ENCODE measurements at regions not wholly inside any gene's neighbourhood (a gene's known extent, or its start where the extent isn't known, plus 50 kb on each side); places are given as distances from the start of the nearest gene placed in this dataset.
"Not testable (repeated sequence)": the region's sequence is repeated elsewhere in the genome, so short reads cannot be mapped to it uniquely, and the experiment has no call there.

GRCh38 chr1:181260994-181261393 is 172.5 kb downstream of the IER5 start:
- no peak for DNase-seq

- DNase-seq = no peak
Observed at GRCh38 chr1:181262069-181262468, 173.6 kb downstream of the IER5 start.

DNA sequence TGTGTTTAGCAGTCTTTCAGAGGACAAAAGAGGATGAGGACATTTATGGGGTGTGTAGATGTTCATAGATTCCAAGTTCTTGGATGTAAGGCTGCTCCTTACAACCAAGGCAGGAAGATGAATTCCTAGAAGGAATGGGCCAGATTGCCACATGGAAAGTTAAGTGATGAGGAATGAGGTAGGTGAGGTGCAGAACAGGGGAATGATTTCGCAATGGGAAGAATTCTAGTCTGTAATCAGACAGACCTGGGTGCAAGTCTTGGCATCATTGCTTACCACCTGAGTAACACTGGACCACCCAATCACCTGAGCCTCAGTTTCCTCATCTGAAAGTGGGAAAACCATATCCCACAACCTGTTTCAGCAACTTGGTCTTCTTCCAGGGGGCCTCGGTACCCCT is 174.9 kb downstream of the IER5 start:
- DNase-seq = no peak

GRCh38 chr1:181264821-181265220 is 176.3 kb downstream of the IER5 start:
- DNase-seq = no peak

- DNase-seq = no peak
Observed at GRCh38 chr1:181284978-181285377, 196.5 kb downstream of the IER5 start.

- DNase-seq = no peak
Observed at GRCh38 chr1:181295217-181295616, 188.1 kb upstream of the CACNA1E start.

DNA sequence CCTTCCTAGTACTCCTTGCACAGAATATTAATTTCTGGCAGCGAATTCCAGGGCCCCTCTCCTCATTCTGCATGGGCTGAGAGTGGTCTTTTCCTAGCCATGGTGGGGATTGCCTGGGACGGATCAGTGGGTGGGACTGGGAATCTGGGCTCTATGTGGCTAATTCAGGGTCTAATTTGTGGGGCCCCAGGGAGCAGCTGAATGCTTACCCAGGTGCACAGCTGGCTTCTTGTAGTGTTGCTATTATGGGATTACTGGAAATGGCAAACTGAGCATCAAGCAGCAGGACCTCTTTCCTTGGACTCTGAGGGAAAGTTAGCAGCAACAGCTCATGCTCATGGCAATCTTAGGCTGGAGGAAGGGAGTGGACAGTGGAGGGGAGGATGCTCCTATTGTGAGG is 187.1 kb upstream of the CACNA1E start:
- DNase-seq = no peak

DNA sequence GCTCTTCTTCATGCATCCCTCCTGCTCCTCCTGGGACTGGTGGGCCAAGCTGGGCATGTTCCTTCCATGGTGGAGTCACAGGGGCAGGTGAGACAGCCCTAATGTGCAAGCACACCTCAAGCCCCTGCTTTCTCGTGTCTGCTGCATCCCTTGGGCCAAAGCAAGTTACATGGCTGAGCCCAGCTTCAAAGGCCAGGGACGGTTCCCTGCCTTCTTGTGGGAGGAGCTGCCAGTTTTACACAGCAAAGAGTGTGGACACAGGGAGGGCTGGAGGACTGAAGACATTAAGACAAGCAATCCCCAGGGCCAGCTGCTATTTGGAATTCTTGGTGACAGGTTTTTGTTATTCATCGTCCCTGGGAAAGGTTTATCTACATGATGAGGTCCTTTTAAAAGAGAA is 175.2 kb upstream of the CACNA1E start:
- no peak for DNase-seq

- no peak for DNase-seq
Observed at GRCh38 chr1:181310560-181310959, 172.8 kb upstream of the CACNA1E start.

DNA sequence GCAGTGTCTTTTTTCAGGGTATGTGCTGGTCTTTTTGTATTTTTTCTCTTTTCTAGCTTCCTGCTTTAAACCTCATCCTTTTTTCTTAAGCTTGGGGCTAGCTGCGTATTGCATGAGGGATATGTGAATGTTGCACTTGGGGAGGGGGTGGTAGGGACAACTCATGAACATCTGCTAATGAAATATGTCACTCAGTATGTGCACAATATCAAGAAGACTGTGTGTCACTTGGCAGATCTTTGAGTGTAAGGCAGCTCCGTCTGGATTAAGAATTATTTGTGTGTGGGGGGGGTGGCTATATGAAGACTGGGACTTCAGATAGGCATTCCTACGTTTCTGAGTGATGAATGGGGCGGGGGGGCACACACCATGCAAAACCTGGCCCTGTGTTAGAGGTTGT is 170.4 kb upstream of the CACNA1E start:
- no peak for DNase-seq

DNA sequence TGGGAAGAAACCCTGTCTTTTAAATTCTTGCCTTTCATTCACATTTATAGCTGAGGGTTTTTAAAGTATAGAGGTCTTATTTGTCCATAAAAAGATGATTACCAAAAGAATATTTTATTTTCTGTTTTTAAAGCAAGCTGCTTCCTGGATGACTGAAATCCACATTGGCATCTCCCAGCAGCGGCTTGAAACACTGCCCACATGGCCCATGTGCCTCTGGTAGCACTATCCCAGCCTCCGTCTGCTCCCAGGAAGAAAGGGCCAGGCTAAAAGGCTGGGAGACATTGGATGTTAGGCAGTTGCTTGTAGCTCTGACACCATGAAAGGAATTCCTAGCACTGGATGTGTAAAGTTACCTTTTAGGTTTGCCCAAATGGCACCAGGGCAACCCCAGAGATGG is 169.9 kb upstream of the CACNA1E start:
- DNase-seq = no peak

- no peak for DNase-seq
Observed at GRCh38 chr1:181314010-181314409, 169.3 kb upstream of the CACNA1E start.

DNA sequence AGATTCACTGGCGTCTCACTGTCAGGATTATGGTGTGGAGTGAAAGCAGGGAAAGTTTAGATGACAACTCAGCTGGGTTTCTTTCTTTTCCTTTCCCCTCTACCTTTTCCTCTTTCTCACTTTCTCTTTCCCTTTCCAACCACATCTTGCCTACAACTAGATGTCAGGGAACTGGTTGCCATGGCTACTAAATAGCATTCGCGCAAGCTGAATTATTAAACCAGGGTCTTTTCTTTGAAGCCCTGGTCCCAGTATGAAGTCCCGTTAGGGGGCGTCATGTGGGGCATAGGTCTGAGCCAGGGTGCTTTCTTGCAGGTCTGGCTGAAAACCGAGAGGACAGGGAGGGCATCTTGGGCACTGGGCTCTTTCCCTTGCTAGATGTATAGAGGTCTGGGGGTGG is 168.4 kb upstream of the CACNA1E start:
- DNase-seq = no peak

DNA sequence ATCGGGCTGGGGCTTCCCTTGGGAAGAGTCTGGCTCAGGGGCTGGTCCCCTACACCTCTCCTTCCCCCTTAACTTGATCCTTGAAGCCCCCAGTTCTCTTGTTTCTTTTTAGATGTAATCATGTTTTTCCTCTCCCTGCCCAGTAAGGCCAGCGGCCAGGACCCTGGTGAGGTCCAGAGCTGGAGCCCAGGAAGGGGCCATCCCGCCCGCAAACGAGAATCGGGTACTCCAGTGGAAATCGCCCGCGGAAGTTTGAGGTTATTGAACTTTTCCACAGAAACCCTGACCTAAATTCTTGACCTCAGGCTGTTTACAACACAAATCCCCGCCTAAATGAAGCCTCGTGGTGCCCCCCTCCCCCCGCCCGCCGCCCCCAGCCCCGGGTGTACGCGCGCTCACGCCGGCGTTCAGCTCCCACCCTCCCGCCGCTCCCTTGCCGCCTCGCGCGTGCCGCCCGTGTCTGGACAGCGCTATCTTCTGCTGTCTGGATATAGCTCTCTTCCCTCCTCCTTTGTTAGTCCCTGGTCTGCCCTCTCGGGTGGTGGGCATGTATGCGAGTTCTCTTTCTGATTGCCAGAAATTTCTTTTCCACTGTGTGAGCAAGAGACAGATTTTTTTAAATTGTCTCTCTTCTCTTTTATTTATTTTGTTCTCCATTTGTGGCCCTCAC is 165.9 kb upstream of the CACNA1E start:
- DNase-seq = no peak

GRCh38 chr1:181318022-181318857 is 165.1 kb upstream of the CACNA1E start:
- DNase-seq = no peak

DNA sequence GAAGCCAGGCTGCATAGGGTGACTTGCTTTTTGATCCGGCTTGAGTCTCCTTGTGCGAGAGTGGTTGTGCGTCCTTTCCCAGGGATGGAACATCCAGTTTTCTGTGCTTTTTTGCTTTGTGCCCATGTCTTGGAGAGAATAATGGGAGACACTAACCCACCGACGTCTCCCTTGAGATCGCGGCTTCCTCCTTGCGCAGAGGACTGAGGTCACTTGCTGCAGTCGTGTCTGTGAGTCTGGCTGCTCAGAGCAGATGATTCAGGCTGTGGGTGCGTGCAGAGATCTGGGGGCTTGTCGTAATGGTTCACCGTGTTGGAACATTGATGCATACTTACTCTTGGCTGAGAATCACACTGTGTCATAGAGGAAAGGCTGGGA is 164.5 kb upstream of the CACNA1E start:
- no peak for DNase-seq

DNA sequence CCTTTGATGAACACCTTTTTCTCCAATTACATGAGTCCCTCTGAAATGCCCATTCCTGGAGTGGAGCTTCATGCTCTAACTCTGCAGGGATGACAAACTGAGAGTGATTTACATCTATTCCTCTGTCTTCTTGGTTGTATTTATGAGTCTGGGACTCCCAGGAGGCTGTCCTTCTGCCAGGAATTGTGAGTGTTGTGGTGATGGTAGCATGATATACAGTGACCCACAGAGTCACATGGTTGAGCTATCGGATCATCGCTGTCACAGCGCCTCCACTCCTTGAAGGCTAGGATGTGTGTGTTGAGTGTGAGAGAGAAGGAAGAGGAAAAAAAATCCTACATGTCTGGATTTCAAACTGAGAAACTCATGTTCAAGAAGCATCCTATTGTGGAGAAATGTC is 163.4 kb upstream of the CACNA1E start:
- DNase-seq = no peak

DNA sequence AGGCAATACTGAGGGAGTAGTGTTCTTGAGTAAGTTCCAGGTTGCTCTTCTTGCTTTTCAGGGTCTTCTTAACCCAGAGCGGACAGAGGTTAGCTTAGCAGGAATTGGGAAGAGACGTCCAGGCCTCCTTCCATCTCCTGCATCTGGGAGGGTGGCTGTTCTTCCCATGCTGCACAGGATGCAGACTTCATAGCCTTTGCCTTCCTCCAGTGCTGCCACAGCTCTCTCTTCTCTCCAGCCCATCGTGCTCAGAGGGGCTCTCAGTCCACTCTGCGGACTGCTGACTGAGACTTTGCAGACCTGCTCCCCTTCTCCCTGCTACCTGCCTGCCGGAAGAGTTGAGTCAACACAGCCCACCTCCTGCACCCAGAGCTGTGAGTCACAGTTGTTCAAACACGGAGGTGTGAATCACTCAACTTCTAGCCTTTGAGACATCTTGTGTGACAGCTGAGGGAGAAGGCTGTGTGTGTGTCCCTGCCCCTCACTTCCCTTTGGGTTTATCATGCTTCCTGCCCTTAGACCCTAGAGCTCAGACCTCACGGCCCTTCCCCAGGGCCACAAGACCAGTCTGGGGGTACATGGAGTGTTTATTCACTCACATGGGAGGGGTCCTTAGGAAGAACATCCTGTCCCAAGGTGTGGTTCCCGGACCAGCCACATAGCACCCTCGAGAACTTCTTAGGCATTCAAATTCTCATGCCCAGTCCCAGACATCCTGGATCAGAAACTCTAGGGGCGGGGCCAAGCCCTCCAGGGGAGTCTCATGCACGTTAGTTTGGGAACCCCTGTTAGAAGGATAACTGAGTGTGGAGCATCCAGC is 158.3 kb upstream of the CACNA1E start:
- no peak for DNase-seq

GRCh38 chr1:181325765-181326164 is 157.6 kb upstream of the CACNA1E start:
- not testable (repeated sequence) for DNase-seq

- DNase-seq = no peak
Observed at GRCh38 chr1:181326348-181326747, 157.0 kb upstream of the CACNA1E start.

DNA sequence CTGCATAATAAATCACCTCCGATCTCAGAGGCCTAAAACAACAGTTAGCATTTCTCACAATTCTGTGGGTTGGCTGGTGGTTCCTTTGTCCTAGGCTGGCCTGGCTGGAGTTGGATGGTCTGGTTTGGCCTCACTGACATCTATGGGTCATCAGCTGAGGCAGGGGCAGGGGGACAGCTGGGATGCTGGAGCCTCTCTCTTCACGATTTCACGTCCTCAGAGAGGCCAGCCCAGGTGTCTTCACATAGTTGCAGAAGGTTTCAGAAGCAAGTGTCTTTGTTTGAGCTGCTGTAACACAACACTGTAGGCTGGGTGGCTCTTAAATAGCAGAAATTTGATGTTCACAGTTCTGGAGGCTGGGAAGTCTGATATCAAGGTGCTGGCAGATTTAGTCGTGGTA is 155.5 kb upstream of the CACNA1E start:
- no peak for DNase-seq

DNA sequence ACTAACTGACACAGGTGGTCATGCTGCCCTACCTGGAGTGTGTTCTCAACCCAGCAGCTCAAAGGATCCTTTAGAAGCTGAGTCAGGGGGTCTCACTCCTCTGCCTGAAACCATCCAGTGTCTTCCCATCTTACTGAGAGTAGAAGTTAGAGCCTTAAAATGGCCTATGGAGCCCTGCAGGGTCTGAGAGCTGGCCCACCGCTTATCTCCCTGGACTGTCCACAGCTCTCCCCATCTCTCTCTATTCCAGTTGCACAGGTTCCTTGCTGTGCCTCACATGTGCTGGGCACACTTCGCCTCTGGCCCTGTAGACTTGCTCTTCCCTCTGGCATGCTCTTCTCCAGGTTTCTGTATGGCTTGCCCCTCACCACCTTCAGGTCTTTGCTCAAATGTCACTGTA is 148.6 kb upstream of the CACNA1E start:
- no peak for DNase-seq

DNA sequence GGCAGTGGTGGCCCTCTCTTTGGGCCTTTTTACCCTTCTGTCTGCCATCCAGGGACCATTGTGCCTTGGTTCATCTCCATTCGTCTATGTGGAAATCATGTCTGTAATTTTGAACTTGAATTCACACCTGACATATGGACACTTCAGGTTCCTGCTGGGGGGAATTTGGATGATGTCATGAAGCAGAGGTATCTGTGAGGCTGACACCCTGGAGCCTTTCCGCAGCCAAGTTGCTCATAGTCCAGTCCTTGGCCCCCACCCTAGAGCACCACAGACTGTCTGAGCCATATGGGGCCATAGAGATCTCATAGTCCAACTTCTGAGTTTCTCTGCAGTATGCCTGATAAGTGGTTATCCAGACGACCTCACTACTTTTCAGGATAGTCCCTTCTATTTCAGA is 147.7 kb upstream of the CACNA1E start:
- DNase-seq = no peak
